HEK293 (cell line): ENCODE measurements at regions not wholly inside any gene's neighbourhood (a gene's known extent, or its start where the extent isn't known, plus 50 kb on each side); places are given as distances from the start of the nearest gene placed in this dataset.

Experiments used
- BCL11B ChIP-seq: fragments of 450-650 bp; formaldehyde crosslinking; IDR thresholded peaks from 2 replicates; pipeline ENCODE4 v1.5.1; 2016; ENCODE audit warnings: low read depth, missing biosample characterization, missing genetic modification characterization
- IKZF3 ChIP-seq: fragments of 450-650 bp; IDR thresholded peaks from 2 replicates; pipeline ENCODE4 v1.5.0; 2018; ENCODE audit warnings: missing biosample characterization, mild to moderate bottlenecking, missing genetic modification characterization, moderate library complexity
- KLF1 ChIP-seq: fragments of 450-650 bp; formaldehyde crosslinking; IDR thresholded peaks from 2 replicates; pipeline ENCODE4 v1.5.1; 2016; ENCODE audit warnings: missing biosample characterization, missing genetic modification characterization
- REPIN1 ChIP-seq: fragments of 450-650 bp; formaldehyde crosslinking; IDR thresholded peaks from 2 replicates; pipeline ENCODE4 v1.5.1; 2017; ENCODE audit warnings: missing biosample characterization, missing genetic modification characterization, low read depth
- SCRT2 ChIP-seq: fragments of 450-650 bp; formaldehyde crosslinking; IDR thresholded peaks from 2 replicates; pipeline ENCODE4 v1.5.1; 2016; ENCODE audit warnings: missing biosample characterization, missing genetic modification characterization
- SP3 ChIP-seq: fragments of 450-650 bp; formaldehyde crosslinking; IDR thresholded peaks from 2 replicates; pipeline ENCODE4 v1.5.1; 2016; ENCODE audit warnings: missing biosample characterization, missing genetic modification characterization
- TRIM28 ChIP-seq: IDR thresholded peaks from 2 replicates; pipeline ENCODE4 v1.6.1; 2011; ENCODE audit warnings: low read length, control low read depth, borderline replicate concordance
- ZBTB20 ChIP-seq: fragments of 450-650 bp; formaldehyde crosslinking; IDR thresholded peaks from 2 replicates; pipeline ENCODE4 v1.5.1; 2016; ENCODE audit warnings: missing biosample characterization, missing genetic modification characterization
- ZEB2 ChIP-seq: fragments of 450-650 bp; formaldehyde crosslinking; IDR thresholded peaks from 2 replicates; pipeline ENCODE4 v1.5.1; 2016; ENCODE audit warnings: missing biosample characterization, missing genetic modification characterization
- ZFHX2 ChIP-seq: fragments of 450-650 bp; formaldehyde crosslinking; conservative IDR thresholded peaks from 2 replicates; pipeline ENCODE4 v1.5.1; 2016; ENCODE audit warnings: missing biosample characterization, missing genetic modification characterization
- ZFP69B ChIP-seq: fragments of 450-650 bp; formaldehyde crosslinking; IDR thresholded peaks from 2 replicates; pipeline ENCODE4 v1.5.1; 2016; ENCODE audit warnings: missing biosample characterization, missing genetic modification characterization
- ZIC2 ChIP-seq: fragments of 450-650 bp; formaldehyde crosslinking; IDR thresholded peaks from 2 replicates; pipeline ENCODE4 v1.5.1; 2016; ENCODE audit warnings: missing biosample characterization, missing genetic modification characterization
- ZNF10 ChIP-seq: fragments of 450-650 bp; formaldehyde crosslinking; IDR thresholded peaks from 2 replicates; pipeline ENCODE4 v1.5.1; 2017; ENCODE audit warnings: missing biosample characterization, missing genetic modification characterization
- ZNF148 ChIP-seq: fragments of 450-650 bp; formaldehyde crosslinking; IDR thresholded peaks from 2 replicates; pipeline ENCODE4 v1.5.0; 2017; ENCODE audit warnings: missing biosample characterization, missing genetic modification characterization, borderline replicate concordance
- ZNF157 ChIP-seq: fragments of 450-650 bp; formaldehyde crosslinking; IDR thresholded peaks from 2 replicates; pipeline ENCODE4 v1.5.1; 2016; ENCODE audit warnings: missing biosample characterization, missing genetic modification characterization
- ZNF19 ChIP-seq: fragments of 450-650 bp; formaldehyde crosslinking; IDR thresholded peaks from 2 replicates; pipeline ENCODE4; 2016; ENCODE audit warnings: missing biosample characterization, missing genetic modification characterization, low read depth
- ZNF239 ChIP-seq: fragments of 450-650 bp; formaldehyde crosslinking; IDR thresholded peaks from 2 replicates; pipeline ENCODE4 v1.5.1; 2016; ENCODE audit warnings: missing biosample characterization, missing genetic modification characterization
- ZNF24 ChIP-seq: fragments of 450-650 bp; formaldehyde crosslinking; IDR thresholded peaks from 2 replicates; pipeline ENCODE4 v1.5.1; 2016; ENCODE audit warnings: missing biosample characterization, missing genetic modification characterization
- ZNF248 ChIP-seq: fragments of 450-650 bp; formaldehyde crosslinking; IDR thresholded peaks from 2 replicates; pipeline ENCODE4 v1.5.1; 2017; ENCODE audit warnings: missing biosample characterization, missing genetic modification characterization
- ZNF354C ChIP-seq: fragments of 450-650 bp; formaldehyde crosslinking; IDR thresholded peaks from 2 replicates; pipeline ENCODE4 v1.5.1; 2016; ENCODE audit warnings: missing biosample characterization, missing genetic modification characterization, low read depth, borderline replicate concordance
- ZNF37A ChIP-seq: fragments of 450-650 bp; IDR thresholded peaks from 2 replicates; pipeline ENCODE4 v1.5.1; 2018; ENCODE audit warnings: missing biosample characterization, missing genetic modification characterization
- ZNF423 ChIP-seq: fragments of 450-650 bp; formaldehyde crosslinking; IDR thresholded peaks from 2 replicates; pipeline ENCODE4 v1.5.1; 2016; ENCODE audit warnings: missing biosample characterization, missing genetic modification characterization
- ZNF521 ChIP-seq: fragments of 450-650 bp; formaldehyde crosslinking; IDR thresholded peaks from 2 replicates; pipeline ENCODE4 v1.5.1; 2017; ENCODE audit warnings: missing biosample characterization, mild to moderate bottlenecking, missing genetic modification characterization
- ZNF624 ChIP-seq: fragments of 450-650 bp; formaldehyde crosslinking; IDR thresholded peaks from 2 replicates; pipeline ENCODE4 v1.5.1; 2017; ENCODE audit warnings: missing biosample characterization, missing genetic modification characterization
- ZNF629 ChIP-seq: fragments of 450-650 bp; formaldehyde crosslinking; IDR thresholded peaks from 2 replicates; pipeline ENCODE4 v1.5.1; 2017; ENCODE audit warnings: missing biosample characterization, missing genetic modification characterization
- ZNF670 ChIP-seq: fragments of 450-650 bp; formaldehyde crosslinking; IDR thresholded peaks from 2 replicates; pipeline ENCODE4 v1.5.1; 2016; ENCODE audit warnings: missing biosample characterization, missing genetic modification characterization, low read depth
- ZNF704 ChIP-seq: fragments of 450-650 bp; formaldehyde crosslinking; IDR thresholded peaks from 2 replicates; pipeline ENCODE4 v1.5.1; 2016; ENCODE audit warnings: missing biosample characterization, missing genetic modification characterization
- ZNF791 ChIP-seq: fragments of 450-650 bp; formaldehyde crosslinking; IDR thresholded peaks from 2 replicates; pipeline ENCODE4 v1.5.1; 2016; ENCODE audit warnings: missing biosample characterization, missing genetic modification characterization
- ZNF830 ChIP-seq: fragments of 450-650 bp; IDR thresholded peaks from 2 replicates; pipeline ENCODE4 v1.5.0; 2018; ENCODE audit warnings: missing biosample characterization, missing genetic modification characterization, low read depth, mild to moderate bottlenecking, moderate library complexity
- ZSCAN30 ChIP-seq: fragments of 450-650 bp; IDR thresholded peaks from 2 replicates; pipeline ENCODE4 v1.5.1; 2018; ENCODE audit warnings: missing biosample characterization, mild to moderate bottlenecking, missing genetic modification characterization, moderate library complexity
- TF ChIP-seq, protein P1 (sequence below): fragments of 450-650 bp; formaldehyde crosslinking; IDR thresholded peaks from 2 replicates; pipeline ENCODE4 v1.5.1; 2016; ENCODE audit warnings: missing biosample characterization, missing genetic modification characterization
- TF ChIP-seq, protein P2 (sequence below): fragments of 450-650 bp; formaldehyde crosslinking; IDR thresholded peaks from 2 replicates; pipeline ENCODE4 v1.5.1; 2016; ENCODE audit warnings: missing biosample characterization, missing genetic modification characterization

- TF ChIP-seq REPIN1 (tag by site-specific recombination) (no peak), ZNF157 (tag by site-specific recombination) (no peak), ZFP69B (tag by site-specific recombination) (peak; percentile 73; the same call in 1 of the 2 replicates), ZNF37A (tag by site-specific recombination) (no peak), ZNF670 (no peak), SCRT2 (tag by site-specific recombination) (no peak), IKZF3 (tag by site-specific recombination) (peak; percentile 62; the same call in 1 of the 2 replicates), ZNF248 (tag by site-specific recombination) (no peak), ZNF148 (tag by site-specific recombination) (no peak), ZNF791 (tag by site-specific recombination) (no peak), ZNF521 (no peak), ZNF624 (tag by site-specific recombination) (no peak), ZNF704 (tag by site-specific recombination) (no peak), ZSCAN30 (tag by site-specific recombination) (peak; percentile 93), SP3 (tag by site-specific recombination) (peak; percentile 60), BCL11B (peak; percentile 72; the same call in 1 of the 2 replicates), ZNF10 (tag by site-specific recombination) (peak; percentile 25), ZIC2 (tag by site-specific recombination) (no peak), ZNF629 (peak; percentile 96), ZBTB20 (tag by site-specific recombination) (no peak), ZFHX2 (tag by site-specific recombination) (peak; percentile 40), ZNF830 (tag by site-specific recombination) (no peak), KLF1 (0 out of 2 replicates have a peak, but pooled peaks have one; percentile 30), ZNF239 (tag by site-specific recombination) (no peak), ZNF19 (tag by site-specific recombination) (no peak), ZEB2 (tag by site-specific recombination) (peak; percentile 99), ZNF354C (tag by site-specific recombination) (no peak), TRIM28 (peak; percentile 100), ZNF24 (tag by site-specific recombination) (peak; percentile 88), ZNF423 (tag by site-specific recombination) (no peak)
- TF ChIP-seq, protein P1, sequence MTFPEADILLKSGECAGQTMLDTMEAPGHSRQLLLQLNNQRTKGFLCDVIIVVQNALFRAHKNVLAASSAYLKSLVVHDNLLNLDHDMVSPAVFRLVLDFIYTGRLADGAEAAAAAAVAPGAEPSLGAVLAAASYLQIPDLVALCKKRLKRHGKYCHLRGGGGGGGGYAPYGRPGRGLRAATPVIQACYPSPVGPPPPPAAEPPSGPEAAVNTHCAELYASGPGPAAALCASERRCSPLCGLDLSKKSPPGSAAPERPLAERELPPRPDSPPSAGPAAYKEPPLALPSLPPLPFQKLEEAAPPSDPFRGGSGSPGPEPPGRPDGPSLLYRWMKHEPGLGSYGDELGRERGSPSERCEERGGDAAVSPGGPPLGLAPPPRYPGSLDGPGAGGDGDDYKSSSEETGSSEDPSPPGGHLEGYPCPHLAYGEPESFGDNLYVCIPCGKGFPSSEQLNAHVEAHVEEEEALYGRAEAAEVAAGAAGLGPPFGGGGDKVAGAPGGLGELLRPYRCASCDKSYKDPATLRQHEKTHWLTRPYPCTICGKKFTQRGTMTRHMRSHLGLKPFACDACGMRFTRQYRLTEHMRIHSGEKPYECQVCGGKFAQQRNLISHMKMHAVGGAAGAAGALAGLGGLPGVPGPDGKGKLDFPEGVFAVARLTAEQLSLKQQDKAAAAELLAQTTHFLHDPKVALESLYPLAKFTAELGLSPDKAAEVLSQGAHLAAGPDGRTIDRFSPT (tag by site-specific recombination): peak; percentile 91
- TF ChIP-seq, protein P2, sequence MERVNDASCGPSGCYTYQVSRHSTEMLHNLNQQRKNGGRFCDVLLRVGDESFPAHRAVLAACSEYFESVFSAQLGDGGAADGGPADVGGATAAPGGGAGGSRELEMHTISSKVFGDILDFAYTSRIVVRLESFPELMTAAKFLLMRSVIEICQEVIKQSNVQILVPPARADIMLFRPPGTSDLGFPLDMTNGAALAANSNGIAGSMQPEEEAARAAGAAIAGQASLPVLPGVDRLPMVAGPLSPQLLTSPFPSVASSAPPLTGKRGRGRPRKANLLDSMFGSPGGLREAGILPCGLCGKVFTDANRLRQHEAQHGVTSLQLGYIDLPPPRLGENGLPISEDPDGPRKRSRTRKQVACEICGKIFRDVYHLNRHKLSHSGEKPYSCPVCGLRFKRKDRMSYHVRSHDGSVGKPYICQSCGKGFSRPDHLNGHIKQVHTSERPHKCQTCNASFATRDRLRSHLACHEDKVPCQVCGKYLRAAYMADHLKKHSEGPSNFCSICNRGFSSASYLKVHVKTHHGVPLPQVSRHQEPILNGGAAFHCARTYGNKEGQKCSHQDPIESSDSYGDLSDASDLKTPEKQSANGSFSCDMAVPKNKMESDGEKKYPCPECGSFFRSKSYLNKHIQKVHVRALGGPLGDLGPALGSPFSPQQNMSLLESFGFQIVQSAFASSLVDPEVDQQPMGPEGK (tag by site-specific recombination): peak; percentile 16; the same call in 1 of the 2 replicates
Observed at GRCh38 chr6:90369024-90369519, 72.4 kb upstream of the BACH2 start (continued).
